ENCODE measurements at regions not wholly inside any gene's neighbourhood (a gene's known extent, or its start where the extent isn't known, plus 50 kb on each side); places are given as distances from the start of the nearest gene placed in this dataset.

DNA sequence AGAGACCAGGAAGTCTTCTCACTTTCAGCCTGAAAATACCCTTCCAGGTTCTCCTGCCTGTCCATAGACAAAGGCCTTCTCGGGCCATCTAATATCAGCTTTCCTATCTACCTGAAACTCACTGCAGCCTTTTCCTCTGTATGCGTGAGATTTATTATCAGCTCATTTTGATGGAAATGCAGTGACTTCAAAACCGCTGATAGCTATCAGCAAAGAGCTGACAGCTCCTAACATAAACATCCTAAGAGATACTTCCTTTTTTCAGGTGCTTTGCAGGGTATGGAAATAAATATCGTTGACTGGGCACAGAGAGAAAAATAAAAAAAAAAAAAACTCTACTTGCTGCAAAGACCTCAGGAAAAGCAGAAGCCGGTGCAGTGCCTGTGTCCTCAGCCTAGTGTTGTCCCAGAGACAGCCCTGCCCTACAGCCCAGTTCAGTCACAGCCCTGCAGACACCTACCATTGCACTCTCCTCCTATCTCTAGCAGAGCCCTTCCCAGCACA is 215.0 kb upstream of the EGLN3 start:
- Histone ChIP-seq H3K4me1 (no peaks in the 10 kb centered on the region), H3K4me3 (no peak overlapping the region), H3K27me3 (no peaks in the 10 kb centered on the region), H3K27ac (no peak overlapping the region), H3K36me3 (no peaks in the 10 kb centered on the region), H3K9me3 (no peaks in the 10 kb centered on the region)
- TF ChIP-seq, protein P1, sequence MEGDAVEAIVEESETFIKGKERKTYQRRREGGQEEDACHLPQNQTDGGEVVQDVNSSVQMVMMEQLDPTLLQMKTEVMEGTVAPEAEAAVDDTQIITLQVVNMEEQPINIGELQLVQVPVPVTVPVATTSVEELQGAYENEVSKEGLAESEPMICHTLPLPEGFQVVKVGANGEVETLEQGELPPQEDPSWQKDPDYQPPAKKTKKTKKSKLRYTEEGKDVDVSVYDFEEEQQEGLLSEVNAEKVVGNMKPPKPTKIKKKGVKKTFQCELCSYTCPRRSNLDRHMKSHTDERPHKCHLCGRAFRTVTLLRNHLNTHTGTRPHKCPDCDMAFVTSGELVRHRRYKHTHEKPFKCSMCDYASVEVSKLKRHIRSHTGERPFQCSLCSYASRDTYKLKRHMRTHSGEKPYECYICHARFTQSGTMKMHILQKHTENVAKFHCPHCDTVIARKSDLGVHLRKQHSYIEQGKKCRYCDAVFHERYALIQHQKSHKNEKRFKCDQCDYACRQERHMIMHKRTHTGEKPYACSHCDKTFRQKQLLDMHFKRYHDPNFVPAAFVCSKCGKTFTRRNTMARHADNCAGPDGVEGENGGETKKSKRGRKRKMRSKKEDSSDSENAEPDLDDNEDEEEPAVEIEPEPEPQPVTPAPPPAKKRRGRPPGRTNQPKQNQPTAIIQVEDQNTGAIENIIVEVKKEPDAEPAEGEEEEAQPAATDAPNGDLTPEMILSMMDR (IDR thresholded peaks at IDR 0.05), result no peak
- DNase-seq (ENCODE audit: low spot score), result no peak

DNA sequence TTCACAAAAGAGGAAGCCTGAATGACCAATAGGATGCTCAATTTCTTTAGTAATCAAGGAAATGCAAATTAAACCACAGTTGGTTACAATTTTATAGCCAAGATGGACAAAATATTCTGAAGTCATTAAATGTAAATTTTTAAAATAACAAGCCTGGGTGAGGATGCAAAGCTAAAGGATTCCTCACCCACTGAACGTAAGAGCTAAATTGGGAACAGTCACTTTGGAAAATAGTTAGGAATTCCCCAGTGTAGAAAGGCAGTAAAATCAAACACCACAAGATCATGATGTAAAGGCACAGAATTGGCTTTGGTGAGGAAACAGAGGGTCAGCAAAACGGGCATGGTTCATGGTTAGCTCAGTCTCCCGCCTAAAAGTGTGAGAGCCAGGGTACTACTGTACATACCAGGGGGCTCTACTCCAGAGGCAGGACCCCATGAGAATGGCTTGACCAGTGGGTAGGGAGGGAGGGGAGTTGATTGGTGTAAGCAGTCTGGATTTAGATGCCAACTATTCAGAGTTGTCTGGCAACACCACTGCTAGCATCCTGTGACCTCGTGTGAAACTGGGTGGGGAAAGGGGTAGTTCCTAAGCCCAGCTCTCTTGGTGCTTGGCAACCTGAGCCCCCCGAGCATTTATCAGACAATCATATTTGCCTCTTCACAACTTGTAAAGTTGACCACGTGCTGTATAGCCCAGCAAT is 213.4 kb upstream of the EGLN3 start:
- H3K36me3 ChIP-seq, result no peaks in the 10 kb centered on the region
- H3K9me3 ChIP-seq, result no peaks in the 10 kb centered on the region
- no peak overlapping the region for H3K27ac ChIP-seq
- H3K27me3 ChIP-seq, result no peaks in the 10 kb centered on the region
- no peaks in the 10 kb centered on the region for H3K4me1 ChIP-seq
- DNase-seq (ENCODE audit: low spot score), result no peak
- TF ChIP-seq, protein P1 (IDR thresholded peaks at IDR 0.05), result no peak
- no peak overlapping the region for H3K4me3 ChIP-seq

DNA sequence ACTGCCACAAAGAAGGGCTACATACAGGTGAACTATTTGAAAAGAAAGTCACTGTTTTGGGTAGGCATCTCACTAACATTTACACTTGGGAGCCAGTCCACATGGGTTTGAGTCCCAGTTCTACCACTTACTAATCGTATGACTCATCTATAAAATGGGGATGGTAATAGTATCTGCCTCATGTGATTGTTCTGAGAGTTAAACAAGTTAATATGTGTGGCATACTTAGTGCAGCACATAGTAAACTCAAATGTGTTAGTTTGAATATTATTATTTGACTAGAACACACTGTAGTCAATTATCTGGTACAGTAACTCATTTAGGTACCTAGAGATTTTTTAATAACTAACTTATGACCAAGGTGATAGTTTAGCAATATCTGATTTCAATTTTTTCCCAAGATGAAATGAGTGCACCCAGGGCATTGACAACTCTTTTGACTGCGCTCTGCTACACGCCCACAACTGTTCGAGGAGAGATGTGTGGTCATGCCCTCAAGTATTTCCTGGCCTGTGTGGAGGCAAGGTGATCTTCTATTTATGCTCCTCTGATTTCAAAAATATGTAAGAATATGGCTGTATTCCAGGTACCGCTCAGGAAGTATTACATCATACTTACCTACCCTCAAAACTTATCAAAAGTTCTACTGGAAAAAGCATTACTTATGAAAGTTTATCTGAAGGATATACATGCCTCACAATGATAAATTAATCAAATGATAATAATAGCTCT is 210.6 kb upstream of the EGLN3 start:
- no peak overlapping the region for H3K27ac ChIP-seq
- H3K4me1 ChIP-seq, result no peaks in the 10 kb centered on the region
- no peaks in the 10 kb centered on the region for H3K27me3 ChIP-seq
- no peaks in the 10 kb centered on the region for H3K36me3 ChIP-seq
- TF ChIP-seq, protein P1 (IDR thresholded peaks at IDR 0.05), result no peak
- H3K4me3 ChIP-seq, result no peak overlapping the region
- no peaks in the 10 kb centered on the region for H3K9me3 ChIP-seq
- DNase-seq (ENCODE audit: low spot score), result no peak

DNA sequence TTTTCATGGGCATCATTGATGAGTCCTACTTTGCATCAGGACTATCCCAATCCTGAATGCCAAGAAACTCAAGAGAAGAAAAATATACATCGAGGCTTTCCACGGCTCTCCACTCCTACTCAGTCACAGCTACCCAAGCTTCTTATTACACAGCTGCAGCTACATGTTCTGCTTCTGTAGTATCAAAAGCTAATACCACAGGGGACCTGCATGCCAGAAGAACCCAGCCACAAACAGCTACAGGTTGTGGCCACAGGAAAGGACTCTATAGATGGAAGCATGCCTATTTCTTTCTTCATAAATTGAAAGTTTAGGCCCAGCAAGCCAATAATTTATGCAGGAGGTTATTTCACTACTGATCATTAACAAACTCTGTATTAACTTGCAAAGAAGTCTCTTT is 209.7 kb upstream of the EGLN3 start:
- H3K36me3 ChIP-seq, result no peaks in the 10 kb centered on the region
- TF ChIP-seq, protein P1 (IDR thresholded peaks at IDR 0.05), result no peak
- H3K4me3 ChIP-seq, result no peak overlapping the region
- no peak for DNase-seq (ENCODE audit: low spot score)
- H3K27me3 ChIP-seq, result no peaks in the 10 kb centered on the region
- H3K27ac ChIP-seq, result no peak overlapping the region
- H3K9me3 ChIP-seq, result no peaks in the 10 kb centered on the region
- H3K4me1 ChIP-seq, result no peaks in the 10 kb centered on the region

DNA sequence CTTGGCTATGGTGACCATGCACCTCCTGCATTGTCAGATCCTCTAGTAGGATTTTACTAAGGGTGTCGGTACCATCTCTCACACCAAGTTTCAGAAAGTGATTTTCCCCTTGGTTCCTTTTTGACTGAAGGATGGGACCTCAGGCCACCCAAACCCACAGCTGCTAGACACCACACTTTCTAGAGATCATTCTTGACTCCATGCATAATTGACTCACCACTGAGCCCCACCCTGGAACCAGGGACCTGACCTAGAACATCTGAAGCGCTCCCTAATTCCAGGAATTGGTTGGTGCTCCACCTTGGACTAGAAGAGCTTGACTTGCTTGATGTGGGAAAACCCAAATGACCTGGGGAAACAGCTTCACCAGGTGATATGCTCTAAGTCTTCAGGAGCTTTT is 206.8 kb upstream of the EGLN3 start:
- Histone ChIP-seq H3K4me1 (no peaks in the 10 kb centered on the region), H3K36me3 (no peaks in the 10 kb centered on the region), H3K27ac (no peak overlapping the region), H3K9me3 (no peaks in the 10 kb centered on the region), H3K27me3 (no peaks in the 10 kb centered on the region), H3K4me3 (no peak overlapping the region)
- TF ChIP-seq, protein P1 (IDR thresholded peaks at IDR 0.05), result no peak
- DNase-seq (ENCODE audit: low spot score), result no peak
